Bronchial epithelial cell (primary cell): ENCODE measurements at regions not wholly inside any gene's neighbourhood (a gene's known extent, or its start where the extent isn't known, plus 50 kb on each side); places are given as distances from the start of the nearest gene placed in this dataset.

Experiments
- DNase-seq: peaks from one replicate; pipeline ENCODE4 v3.0.0-alpha.2; 2010; ENCODE audit warnings: low read depth
- FAIRE-seq: peaks from 2 replicates; lab custom pipeline; 2011; peaks lifted over from hg19 to GRCh38; lab: Jason Lieb, UNC
- H3K27me3 ChIP-seq: 2 replicates; pipeline ENCODE4 v1.5.1; 2011; ENCODE audit warnings: low read length; ENCODE audit not compliant: control insufficient read depth, insufficient read depth
- H3K36me3 ChIP-seq: 2 replicates; pipeline ENCODE4 v1.5.1; 2011; ENCODE audit warnings: low read length; ENCODE audit not compliant: control insufficient read depth, insufficient read depth
- H3K4me3 ChIP-seq: 2 replicates; pipeline ENCODE4 v1.5.1; 2011; ENCODE audit warnings: mild to moderate bottlenecking, low read depth, low read length, control low read depth
- TF ChIP-seq, protein P1 (sequence below): IDR thresholded peaks from 2 replicates; pipeline ENCODE4 v1.5.1; 2011; ENCODE audit warnings: mild to moderate bottlenecking, moderate library complexity, low read length, control low read depth, inconsistent platforms; ENCODE audit not compliant: insufficient read depth, severe bottlenecking

DNA sequence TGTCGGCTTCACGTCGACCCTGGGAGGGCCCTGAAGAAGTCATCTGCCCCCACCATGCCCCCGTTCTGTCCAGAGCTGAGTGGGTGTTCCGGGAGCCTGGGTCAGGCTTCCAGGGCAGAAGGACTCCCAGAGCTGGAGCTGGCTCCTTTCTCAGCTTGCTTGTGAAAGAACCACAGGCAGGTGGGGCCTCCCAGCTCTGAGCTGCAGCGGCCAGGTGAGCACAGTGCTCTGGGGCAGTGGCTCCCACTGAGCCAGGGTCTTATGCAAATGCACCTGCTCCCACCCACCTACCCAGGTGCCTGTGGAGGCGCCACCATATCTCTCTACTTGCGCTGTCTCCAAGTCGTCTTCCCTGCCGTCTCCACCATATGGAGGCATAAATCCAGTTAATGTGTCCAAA, 140.0 kb upstream of the RPL38 start:
- FAIRE-seq (no peak), DNase-seq (no peak)
- TF ChIP-seq, protein P1, sequence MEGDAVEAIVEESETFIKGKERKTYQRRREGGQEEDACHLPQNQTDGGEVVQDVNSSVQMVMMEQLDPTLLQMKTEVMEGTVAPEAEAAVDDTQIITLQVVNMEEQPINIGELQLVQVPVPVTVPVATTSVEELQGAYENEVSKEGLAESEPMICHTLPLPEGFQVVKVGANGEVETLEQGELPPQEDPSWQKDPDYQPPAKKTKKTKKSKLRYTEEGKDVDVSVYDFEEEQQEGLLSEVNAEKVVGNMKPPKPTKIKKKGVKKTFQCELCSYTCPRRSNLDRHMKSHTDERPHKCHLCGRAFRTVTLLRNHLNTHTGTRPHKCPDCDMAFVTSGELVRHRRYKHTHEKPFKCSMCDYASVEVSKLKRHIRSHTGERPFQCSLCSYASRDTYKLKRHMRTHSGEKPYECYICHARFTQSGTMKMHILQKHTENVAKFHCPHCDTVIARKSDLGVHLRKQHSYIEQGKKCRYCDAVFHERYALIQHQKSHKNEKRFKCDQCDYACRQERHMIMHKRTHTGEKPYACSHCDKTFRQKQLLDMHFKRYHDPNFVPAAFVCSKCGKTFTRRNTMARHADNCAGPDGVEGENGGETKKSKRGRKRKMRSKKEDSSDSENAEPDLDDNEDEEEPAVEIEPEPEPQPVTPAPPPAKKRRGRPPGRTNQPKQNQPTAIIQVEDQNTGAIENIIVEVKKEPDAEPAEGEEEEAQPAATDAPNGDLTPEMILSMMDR, result no peak
- Histone ChIP-seq H3K4me3 (no peak overlapping the region), H3K36me3 (no peaks in the 10 kb centered on the region), H3K27me3 (no peaks in the 10 kb centered on the region)

DNA sequence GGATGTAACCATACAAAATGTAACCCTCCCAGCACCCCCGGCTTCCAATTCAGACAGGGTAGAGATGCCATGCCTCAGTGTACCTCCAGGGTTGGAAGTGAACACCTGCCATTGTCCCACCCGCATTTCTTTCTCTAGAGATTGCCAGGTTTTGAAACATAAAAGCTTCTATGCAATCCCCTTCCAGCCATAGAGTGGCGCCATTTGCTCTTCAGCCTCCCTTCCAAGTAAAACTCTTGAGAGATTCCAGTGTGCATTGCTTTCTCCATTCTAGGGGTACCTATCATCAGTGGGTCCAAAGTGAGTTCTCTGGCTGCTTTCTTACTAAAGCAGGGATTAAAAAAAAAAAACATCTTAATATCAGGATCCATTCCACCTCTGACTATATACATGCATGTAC, 133.1 kb upstream of the RPL38 start:
- Histone ChIP-seq H3K4me3 (no peak overlapping the region), H3K27me3 (no peaks in the 10 kb centered on the region), H3K36me3 (no peaks in the 10 kb centered on the region)
- TF ChIP-seq, protein P1, result no peak
- DNase-seq, result no peak
- no peak for FAIRE-seq

DNA sequence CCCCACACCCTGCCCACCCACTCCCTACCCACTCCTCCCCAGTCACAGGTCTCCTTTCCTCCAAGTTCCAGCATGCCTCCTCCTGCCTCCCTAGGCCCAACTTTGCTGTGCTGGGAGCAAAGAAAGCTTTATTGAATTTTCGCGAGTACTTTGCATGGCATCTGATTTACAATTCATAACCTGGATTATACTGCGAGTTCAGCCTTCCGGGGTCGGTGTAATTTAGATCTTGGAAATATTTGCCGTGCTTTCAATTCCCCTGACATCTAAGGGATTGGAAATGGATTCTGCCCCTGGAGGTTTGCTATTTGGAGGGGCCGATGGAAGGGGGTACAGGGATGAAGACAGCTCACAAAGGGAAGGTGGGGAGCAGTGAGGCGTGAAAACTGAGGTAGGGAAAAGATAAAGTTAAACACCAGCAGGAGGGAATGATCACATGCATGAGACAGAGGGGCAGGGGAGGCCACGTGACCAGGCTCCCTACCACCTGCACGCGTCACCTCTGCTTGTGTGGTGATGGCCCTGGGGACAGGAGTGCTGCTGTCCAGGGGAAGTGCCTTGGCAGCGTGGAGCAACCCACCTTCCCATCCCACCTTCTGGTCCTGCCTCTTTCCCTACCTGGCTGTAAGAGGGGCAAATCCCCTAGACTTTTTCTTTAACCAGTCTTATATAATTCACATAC, 132.3 kb upstream of the RPL38 start:
- no peak overlapping the region for H3K4me3 ChIP-seq
- H3K36me3 ChIP-seq, result no peaks in the 10 kb centered on the region
- TF ChIP-seq, protein P1, result no peak
- H3K27me3 ChIP-seq, result no peaks in the 10 kb centered on the region
- FAIRE-seq (no peak), DNase-seq (no peak)

DNA sequence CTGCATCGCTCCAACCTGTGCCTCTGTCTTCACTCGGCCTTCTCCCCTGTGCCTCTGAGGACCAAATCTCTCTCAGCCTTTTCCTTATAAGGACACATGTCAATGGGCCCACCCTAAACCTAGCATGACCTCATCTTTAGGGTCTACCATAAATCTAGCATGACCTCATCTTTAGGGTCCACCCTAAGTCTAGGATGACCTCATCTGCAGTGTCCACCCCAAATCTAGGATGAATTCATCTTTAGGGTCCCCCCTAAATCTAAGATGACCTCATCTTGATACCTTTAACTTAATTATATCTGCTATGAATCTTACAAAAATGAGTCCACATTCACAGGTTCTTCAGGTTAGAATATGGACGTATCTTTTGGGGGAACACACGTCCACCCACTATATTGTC, 131.1 kb upstream of the RPL38 start:
- FAIRE-seq, result no peak
- TF ChIP-seq, protein P1, result no peak
- Histone ChIP-seq H3K27me3 (no peaks in the 10 kb centered on the region), H3K4me3 (no peak overlapping the region), H3K36me3 (no peaks in the 10 kb centered on the region)
- DNase-seq, result no peak

DNA sequence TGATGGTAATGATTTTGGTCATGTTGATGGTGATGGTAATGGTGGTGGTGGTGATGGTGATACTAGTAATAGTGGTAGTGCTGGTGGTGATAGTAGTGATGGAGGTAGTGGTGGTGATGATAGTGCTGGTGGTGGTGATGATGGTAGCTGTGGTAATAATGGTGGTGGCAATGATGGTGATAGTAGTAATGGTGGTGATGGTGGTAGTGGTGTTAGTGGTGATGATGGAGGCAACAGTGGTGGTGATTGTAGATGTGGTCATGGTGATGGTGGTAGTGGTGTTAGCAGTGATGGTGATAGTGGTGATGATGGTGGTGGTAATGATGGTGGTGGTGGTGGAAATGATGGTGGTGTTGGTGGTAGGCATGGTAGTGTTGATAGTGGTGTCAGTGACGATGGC, 127.0 kb upstream of the RPL38 start:
- Histone ChIP-seq H3K36me3 (no peaks in the 10 kb centered on the region), H3K27me3 (no peaks in the 10 kb centered on the region), H3K4me3 (no peak overlapping the region)
- TF ChIP-seq, protein P1, result no peak
- no peak for FAIRE-seq
- no peak for DNase-seq

DNA sequence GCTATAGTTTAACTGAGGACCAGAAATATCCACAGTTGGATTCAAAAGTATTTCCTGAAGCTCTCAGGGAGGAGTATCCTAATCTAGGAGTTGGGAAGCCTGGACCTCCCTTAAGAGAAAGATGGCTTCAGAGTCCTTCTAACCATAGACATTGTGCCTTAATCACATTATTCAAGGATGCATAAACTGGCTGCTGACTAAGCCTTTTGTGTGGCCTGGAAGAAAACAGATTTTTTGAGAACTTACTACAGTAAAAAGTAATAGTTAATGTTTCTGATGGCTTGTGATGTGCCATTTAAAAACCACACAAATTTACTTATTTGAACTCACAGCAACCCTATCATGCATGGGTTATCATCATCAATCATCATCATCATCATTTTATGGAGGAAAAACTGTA, 126.2 kb upstream of the RPL38 start:
- FAIRE-seq (no peak), DNase-seq (no peak)
- no peak overlapping the region for H3K4me3 ChIP-seq
- TF ChIP-seq, protein P1, result no peak
- no peaks in the 10 kb centered on the region for H3K27me3 ChIP-seq
- H3K36me3 ChIP-seq, result no peaks in the 10 kb centered on the region
